GM23338 (cell line): ENCODE measurements at regions not wholly inside any gene's neighbourhood (a gene's known extent, or its start where the extent isn't known, plus 50 kb on each side); places are given as distances from the start of the nearest gene placed in this dataset.

ENCODE experiments used
- ATAC-seq: fragments of 200-7000 bp; cut with Tn5 transposase; 3 replicates; pipeline ENCODE4 v1.9.1; 2020
- DNase-seq: peaks from one replicate; pipeline ENCODE4 v3.0.0-alpha.2; 2015; ENCODE audit warnings: low spot score
- H2AFZ ChIP-seq: fragments of 200-600 bp; sonication (generic); 2 replicates; pipeline ENCODE4 v1.8.0; 2016; ENCODE audit warnings: antibody characterized with exemption, mild to moderate bottlenecking, moderate library complexity
- H3F3A ChIP-seq: fragments of 200-600 bp; sonication (generic); replicated peaks from 2 replicates; pipeline ENCODE4 v1.8.0; 2017; ENCODE audit warnings: antibody characterized with exemption, mixed run types, low read depth
- H3K27ac ChIP-seq: fragments of 200-600 bp; sonication (generic); 2 replicates; pipeline ENCODE4 v1.6.1; 2016; ENCODE audit warnings: low read depth
- H3K27me3 ChIP-seq: fragments of 200-600 bp; sonication (generic); 2 replicates; pipeline ENCODE4 v1.8.0; 2016; ENCODE audit warnings: mild to moderate bottlenecking, mixed run types, moderate library complexity; ENCODE audit not compliant: insufficient read depth
- H3K36me3 ChIP-seq: fragments of 200-600 bp; sonication (generic); 2 replicates; pipeline ENCODE4 v1.8.0; 2016; ENCODE audit warnings: mild to moderate bottlenecking; ENCODE audit not compliant: insufficient read depth
- H3K4me1 ChIP-seq: fragments of 200-600 bp; sonication (generic); 2 replicates; pipeline ENCODE4 v1.8.0; 2016; ENCODE audit warnings: mild to moderate bottlenecking, moderate library complexity; ENCODE audit not compliant: insufficient read depth
- H3K4me2 ChIP-seq: fragments of 200-600 bp; sonication (generic); 2 replicates; pipeline ENCODE4 v1.7.1; 2017; ENCODE audit warnings: mixed run types
- H3K4me3 ChIP-seq: fragments of 200-600 bp; sonication (generic); 2 replicates; pipeline ENCODE4 v1.6.1; 2016; ENCODE audit warnings: mixed run types
- H3K79me2 ChIP-seq: fragments of 200-600 bp; sonication (generic); replicated peaks from 2 replicates; pipeline ENCODE4 v1.8.0; 2017; ENCODE audit warnings: mild to moderate bottlenecking; ENCODE audit not compliant: insufficient read depth
- H3K9me2 ChIP-seq: fragments of 200-600 bp; sonication (generic); 2 replicates; pipeline ENCODE4 v1.8.0; 2017; ENCODE audit not compliant: insufficient read depth
- H4K20me1 ChIP-seq: fragments of 200-600 bp; sonication (generic); replicated peaks from 2 replicates; pipeline ENCODE4 v1.8.0; 2017; ENCODE audit warnings: mild to moderate bottlenecking; ENCODE audit not compliant: insufficient read depth
- H3K27ac Mint-ChIP-seq: 2 replicates; pipeline ENCODE4 v1.8.0; 2020; ENCODE audit warnings: inconsistent platforms, mild to moderate bottlenecking, moderate library complexity, mixed read lengths
- H3K27me3 Mint-ChIP-seq: 3 replicates; pipeline ENCODE4 v1.8.0; 2022; ENCODE audit warnings: low read depth, mild to moderate bottlenecking, moderate library complexity, mixed read lengths, inconsistent platforms; ENCODE audit not compliant: insufficient read depth, poor library complexity
- H3K36me3 Mint-ChIP-seq: 3 replicates; pipeline ENCODE4 v1.8.0; 2021; ENCODE audit warnings: low read depth, mild to moderate bottlenecking, inconsistent platforms, moderate library complexity, mixed read lengths
- H3K4me1 Mint-ChIP-seq: 3 replicates; pipeline ENCODE4 v1.8.0; 2020; ENCODE audit warnings: mild to moderate bottlenecking, inconsistent platforms, mixed read lengths
- H3K4me3 Mint-ChIP-seq: 3 replicates; pipeline ENCODE4 v1.8.0; 2021; ENCODE audit warnings: moderate library complexity, mild to moderate bottlenecking, inconsistent platforms, mixed read lengths
- H3K9me3 Mint-ChIP-seq: 3 replicates; pipeline ENCODE4 v1.8.0; 2020; ENCODE audit warnings: moderate library complexity, mild to moderate bottlenecking, inconsistent platforms, mixed read lengths
- CREB1 ChIP-seq: fragments of 250-450 bp; sonication (Bioruptor Pico); IDR thresholded peaks from 2 replicates; pipeline ENCODE4 v1.5.0; 2020; ENCODE audit warnings: low read depth, mild to moderate bottlenecking, moderate library complexity
- EZH2 ChIP-seq: fragments of 200-600 bp; sonication (generic); IDR thresholded peaks from one replicate; pipeline ENCODE4 v1.8.0; 2017; ENCODE audit warnings: antibody characterized with exemption, mild to moderate bottlenecking, low read depth; ENCODE audit not compliant: unreplicated experiment
- EZH2phosphoT487 ChIP-seq: fragments of 200-600 bp; sonication (generic); IDR thresholded peaks from one replicate; pipeline ENCODE4 v1.8.1; 2018; ENCODE audit warnings: antibody characterized with exemption; ENCODE audit not compliant: unreplicated experiment
- JUNB ChIP-seq: IDR thresholded peaks from one replicate; pipeline ENCODE4 v1.6.1; 2016; ENCODE audit warnings: antibody characterized with exemption; ENCODE audit not compliant: unreplicated experiment
- NANOG ChIP-seq: IDR thresholded peaks from 2 replicates; pipeline ENCODE4 v1.6.1; 2016; ENCODE audit warnings: antibody characterized with exemption, borderline replicate concordance
- POLR2AphosphoS5 ChIP-seq: IDR thresholded peaks from 2 replicates; pipeline ENCODE4 v1.6.1; 2016; ENCODE audit warnings: antibody characterized with exemption, low read depth
- STAT1 ChIP-seq: IDR thresholded peaks from one replicate; pipeline ENCODE4 v1.6.1; 2016; ENCODE audit warnings: antibody characterized with exemption; ENCODE audit not compliant: unreplicated experiment
- ZNF114 ChIP-seq: fragments of 250-450 bp; sonication (Bioruptor Pico); IDR thresholded peaks from 2 replicates; pipeline ENCODE4 v1.5.0; 2020; ENCODE audit warnings: mild to moderate bottlenecking, moderate library complexity
- ZNF331 ChIP-seq: fragments of 250-450 bp; sonication (Bioruptor Pico); IDR thresholded peaks from 2 replicates; pipeline ENCODE4 v1.5.0; 2020; ENCODE audit warnings: low read depth, mild to moderate bottlenecking, moderate library complexity
- TF ChIP-seq, protein P1 (sequence below): fragments of 250-450 bp; sonication (Bioruptor Pico); IDR thresholded peaks from 2 replicates; pipeline ENCODE4 v1.5.0; 2020; ENCODE audit warnings: mild to moderate bottlenecking, moderate library complexity
- TF ChIP-seq, protein P2 (sequence below): IDR thresholded peaks from 2 replicates; pipeline ENCODE4 v1.6.1; 2016; ENCODE audit warnings: antibody characterized with exemption
- TF ChIP-seq, protein P3 (sequence below): IDR thresholded peaks from one replicate; pipeline ENCODE4 v1.6.1; 2018; ENCODE audit warnings: antibody characterized with exemption; ENCODE audit not compliant: unreplicated experiment
- TF ChIP-seq, protein P4 (sequence below), 2 experiments: fragments of 200-600 bp in 1 of 2; sonication (generic) in 1 of 2; conservative IDR thresholded peaks; 2 replicates each; pipeline versions ENCODE4 v1.5.1 to v1.6.1; 2016 to 2017; ENCODE audit warnings: antibody characterized with exemption in 2 of 2, low read depth in 2 of 2, mild to moderate bottlenecking in 2 of 2, moderate library complexity in 1 of 2

DNA sequence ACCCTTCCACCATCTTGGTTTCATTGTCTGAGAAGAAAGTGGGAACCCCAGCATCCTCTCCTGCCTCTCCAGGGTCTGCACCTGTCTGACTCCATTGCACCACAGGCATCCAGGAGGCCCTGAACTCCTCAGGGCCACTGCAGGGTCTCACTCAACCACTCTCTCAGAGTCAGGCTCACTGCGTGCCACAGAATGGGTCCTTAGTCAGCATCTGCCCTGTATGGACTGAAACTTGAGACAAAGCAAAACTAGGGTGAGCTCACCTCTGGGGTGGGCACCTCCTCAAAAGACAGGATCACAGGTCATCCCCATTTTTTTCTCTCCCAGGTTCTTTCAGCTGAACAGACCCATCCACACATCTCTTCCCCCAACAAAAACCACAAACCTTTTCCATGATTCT, 59.2 kb upstream of the CPEB4 start:
- DNase-seq (no peak), ATAC-seq (no peak)
- no peak overlapping the region for H3K4me3 ChIP-seq
- H2AFZ ChIP-seq: no peak overlapping the region
- Mint-ChIP-seq H3K4me1 (peaks cover 21% of the 10 kb centered on the region), H3K9me3 (peaks cover 7% of the 10 kb centered on the region; the same call in 1 of the 3 replicates), H3K27me3 (peaks cover 3% of the 10 kb centered on the region), H3K36me3 (peaks cover 6% of the 10 kb centered on the region; the same call in 1 of the 3 replicates), H3K4me3 (no peak overlapping the region), H3K27ac (no peak overlapping the region)
- no peak overlapping the region for H3K4me2 ChIP-seq
- TF ChIP-seq STAT1: no peak
- no peak for TF ChIP-seq ZNF114 (CRISPR knock-in tag)
- no peak for TF ChIP-seq CREB1 (CRISPR knock-in tag)
- TF ChIP-seq, protein P1, sequence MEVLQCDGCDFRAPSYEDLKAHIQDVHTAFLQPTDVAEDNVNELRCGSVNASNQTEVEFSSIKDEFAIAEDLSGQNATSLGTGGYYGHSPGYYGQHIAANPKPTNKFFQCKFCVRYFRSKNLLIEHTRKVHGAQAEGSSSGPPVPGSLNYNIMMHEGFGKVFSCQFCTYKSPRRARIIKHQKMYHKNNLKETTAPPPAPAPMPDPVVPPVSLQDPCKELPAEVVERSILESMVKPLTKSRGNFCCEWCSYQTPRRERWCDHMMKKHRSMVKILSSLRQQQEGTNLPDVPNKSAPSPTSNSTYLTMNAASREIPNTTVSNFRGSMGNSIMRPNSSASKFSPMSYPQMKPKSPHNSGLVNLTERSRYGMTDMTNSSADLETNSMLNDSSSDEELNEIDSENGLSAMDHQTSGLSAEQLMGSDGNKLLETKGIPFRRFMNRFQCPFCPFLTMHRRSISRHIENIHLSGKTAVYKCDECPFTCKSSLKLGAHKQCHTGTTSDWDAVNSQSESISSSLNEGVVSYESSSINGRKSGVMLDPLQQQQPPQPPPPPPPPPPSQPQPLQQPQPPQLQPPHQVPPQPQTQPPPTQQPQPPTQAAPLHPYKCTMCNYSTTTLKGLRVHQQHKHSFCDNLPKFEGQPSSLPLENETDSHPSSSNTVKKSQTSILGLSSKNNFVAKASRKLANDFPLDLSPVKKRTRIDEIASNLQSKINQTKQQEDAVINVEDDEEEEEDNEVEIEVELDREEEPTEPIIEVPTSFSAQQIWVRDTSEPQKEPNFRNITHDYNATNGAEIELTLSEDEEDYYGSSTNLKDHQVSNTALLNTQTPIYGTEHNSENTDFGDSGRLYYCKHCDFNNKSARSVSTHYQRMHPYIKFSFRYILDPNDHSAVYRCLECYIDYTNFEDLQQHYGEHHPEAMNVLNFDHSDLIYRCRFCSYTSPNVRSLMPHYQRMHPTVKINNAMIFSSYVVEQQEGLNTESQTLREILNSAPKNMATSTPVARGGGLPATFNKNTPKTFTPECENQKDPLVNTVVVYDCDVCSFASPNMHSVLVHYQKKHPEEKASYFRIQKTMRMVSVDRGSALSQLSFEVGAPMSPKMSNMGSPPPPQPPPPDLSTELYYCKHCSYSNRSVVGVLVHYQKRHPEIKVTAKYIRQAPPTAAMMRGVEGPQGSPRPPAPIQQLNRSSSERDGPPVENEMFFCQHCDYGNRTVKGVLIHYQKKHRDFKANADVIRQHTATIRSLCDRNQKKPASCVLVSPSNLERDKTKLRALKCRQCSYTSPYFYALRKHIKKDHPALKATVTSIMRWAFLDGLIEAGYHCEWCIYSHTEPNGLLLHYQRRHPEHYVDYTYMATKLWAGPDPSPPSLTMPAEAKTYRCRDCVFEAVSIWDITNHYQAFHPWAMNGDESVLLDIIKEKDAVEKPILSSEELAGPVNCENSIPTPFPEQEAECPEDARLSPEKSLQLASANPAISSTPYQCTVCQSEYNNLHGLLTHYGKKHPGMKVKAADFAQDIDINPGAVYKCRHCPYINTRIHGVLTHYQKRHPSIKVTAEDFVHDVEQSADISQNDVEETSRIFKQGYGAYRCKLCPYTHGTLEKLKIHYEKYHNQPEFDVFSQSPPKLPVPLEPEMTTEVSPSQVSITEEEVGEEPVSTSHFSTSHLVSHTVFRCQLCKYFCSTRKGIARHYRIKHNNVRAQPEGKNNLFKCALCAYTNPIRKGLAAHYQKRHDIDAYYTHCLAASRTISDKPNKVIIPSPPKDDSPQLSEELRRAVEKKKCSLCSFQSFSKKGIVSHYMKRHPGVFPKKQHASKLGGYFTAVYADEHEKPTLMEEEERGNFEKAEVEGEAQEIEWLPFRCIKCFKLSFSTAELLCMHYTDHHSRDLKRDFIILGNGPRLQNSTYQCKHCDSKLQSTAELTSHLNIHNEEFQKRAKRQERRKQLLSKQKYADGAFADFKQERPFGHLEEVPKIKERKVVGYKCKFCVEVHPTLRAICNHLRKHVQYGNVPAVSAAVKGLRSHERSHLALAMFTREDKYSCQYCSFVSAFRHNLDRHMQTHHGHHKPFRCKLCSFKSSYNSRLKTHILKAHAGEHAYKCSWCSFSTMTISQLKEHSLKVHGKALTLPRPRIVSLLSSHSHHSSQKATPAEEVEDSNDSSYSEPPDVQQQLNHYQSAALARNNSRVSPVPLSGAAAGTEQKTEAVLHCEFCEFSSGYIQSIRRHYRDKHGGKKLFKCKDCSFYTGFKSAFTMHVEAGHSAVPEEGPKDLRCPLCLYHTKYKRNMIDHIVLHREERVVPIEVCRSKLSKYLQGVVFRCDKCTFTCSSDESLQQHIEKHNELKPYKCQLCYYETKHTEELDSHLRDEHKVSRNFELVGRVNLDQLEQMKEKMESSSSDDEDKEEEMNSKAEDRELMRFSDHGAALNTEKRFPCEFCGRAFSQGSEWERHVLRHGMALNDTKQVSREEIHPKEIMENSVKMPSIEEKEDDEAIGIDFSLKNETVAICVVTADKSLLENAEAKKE (CRISPR knock-in tag): no peak
- TF ChIP-seq, protein P2, sequence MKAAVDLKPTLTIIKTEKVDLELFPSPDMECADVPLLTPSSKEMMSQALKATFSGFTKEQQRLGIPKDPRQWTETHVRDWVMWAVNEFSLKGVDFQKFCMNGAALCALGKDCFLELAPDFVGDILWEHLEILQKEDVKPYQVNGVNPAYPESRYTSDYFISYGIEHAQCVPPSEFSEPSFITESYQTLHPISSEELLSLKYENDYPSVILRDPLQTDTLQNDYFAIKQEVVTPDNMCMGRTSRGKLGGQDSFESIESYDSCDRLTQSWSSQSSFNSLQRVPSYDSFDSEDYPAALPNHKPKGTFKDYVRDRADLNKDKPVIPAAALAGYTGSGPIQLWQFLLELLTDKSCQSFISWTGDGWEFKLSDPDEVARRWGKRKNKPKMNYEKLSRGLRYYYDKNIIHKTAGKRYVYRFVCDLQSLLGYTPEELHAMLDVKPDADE: no peak
- no peak for TF ChIP-seq ZNF331 (CRISPR knock-in tag)
- TF ChIP-seq, protein P3, sequence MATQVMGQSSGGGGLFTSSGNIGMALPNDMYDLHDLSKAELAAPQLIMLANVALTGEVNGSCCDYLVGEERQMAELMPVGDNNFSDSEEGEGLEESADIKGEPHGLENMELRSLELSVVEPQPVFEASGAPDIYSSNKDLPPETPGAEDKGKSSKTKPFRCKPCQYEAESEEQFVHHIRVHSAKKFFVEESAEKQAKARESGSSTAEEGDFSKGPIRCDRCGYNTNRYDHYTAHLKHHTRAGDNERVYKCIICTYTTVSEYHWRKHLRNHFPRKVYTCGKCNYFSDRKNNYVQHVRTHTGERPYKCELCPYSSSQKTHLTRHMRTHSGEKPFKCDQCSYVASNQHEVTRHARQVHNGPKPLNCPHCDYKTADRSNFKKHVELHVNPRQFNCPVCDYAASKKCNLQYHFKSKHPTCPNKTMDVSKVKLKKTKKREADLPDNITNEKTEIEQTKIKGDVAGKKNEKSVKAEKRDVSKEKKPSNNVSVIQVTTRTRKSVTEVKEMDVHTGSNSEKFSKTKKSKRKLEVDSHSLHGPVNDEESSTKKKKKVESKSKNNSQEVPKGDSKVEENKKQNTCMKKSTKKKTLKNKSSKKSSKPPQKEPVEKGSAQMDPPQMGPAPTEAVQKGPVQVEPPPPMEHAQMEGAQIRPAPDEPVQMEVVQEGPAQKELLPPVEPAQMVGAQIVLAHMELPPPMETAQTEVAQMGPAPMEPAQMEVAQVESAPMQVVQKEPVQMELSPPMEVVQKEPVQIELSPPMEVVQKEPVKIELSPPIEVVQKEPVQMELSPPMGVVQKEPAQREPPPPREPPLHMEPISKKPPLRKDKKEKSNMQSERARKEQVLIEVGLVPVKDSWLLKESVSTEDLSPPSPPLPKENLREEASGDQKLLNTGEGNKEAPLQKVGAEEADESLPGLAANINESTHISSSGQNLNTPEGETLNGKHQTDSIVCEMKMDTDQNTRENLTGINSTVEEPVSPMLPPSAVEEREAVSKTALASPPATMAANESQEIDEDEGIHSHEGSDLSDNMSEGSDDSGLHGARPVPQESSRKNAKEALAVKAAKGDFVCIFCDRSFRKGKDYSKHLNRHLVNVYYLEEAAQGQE: no peak
- no peak for TF ChIP-seq EZH2phosphoT487
- TF ChIP-seq, protein P4, sequence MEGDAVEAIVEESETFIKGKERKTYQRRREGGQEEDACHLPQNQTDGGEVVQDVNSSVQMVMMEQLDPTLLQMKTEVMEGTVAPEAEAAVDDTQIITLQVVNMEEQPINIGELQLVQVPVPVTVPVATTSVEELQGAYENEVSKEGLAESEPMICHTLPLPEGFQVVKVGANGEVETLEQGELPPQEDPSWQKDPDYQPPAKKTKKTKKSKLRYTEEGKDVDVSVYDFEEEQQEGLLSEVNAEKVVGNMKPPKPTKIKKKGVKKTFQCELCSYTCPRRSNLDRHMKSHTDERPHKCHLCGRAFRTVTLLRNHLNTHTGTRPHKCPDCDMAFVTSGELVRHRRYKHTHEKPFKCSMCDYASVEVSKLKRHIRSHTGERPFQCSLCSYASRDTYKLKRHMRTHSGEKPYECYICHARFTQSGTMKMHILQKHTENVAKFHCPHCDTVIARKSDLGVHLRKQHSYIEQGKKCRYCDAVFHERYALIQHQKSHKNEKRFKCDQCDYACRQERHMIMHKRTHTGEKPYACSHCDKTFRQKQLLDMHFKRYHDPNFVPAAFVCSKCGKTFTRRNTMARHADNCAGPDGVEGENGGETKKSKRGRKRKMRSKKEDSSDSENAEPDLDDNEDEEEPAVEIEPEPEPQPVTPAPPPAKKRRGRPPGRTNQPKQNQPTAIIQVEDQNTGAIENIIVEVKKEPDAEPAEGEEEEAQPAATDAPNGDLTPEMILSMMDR (conservative IDR thresholded peaks at IDR 0.05; ENCODE audit: low read depth in 2 of 2): no peak
- TF ChIP-seq EZH2: no peak
- no peak for TF ChIP-seq POLR2AphosphoS5
- TF ChIP-seq NANOG: no peak
- TF ChIP-seq JUNB: no peak
- peaks cover 20% of the 10 kb centered on the region for H3K9me2 ChIP-seq
- H4K20me1 ChIP-seq: no peaks in the 10 kb centered on the region
- H3K4me1 ChIP-seq: no peaks in the 10 kb centered on the region
- H3F3A ChIP-seq: no peaks in the 10 kb centered on the region
- no peak overlapping the region for H3K27ac ChIP-seq
- H3K36me3 ChIP-seq: no peaks in the 10 kb centered on the region
- H3K79me2 ChIP-seq: no peaks in the 10 kb centered on the region
- no peaks in the 10 kb centered on the region for H3K27me3 ChIP-seq
